K562 (cell line): ENCODE measurements at regions not wholly inside any gene's neighbourhood (a gene's known extent, or its start where the extent isn't known, plus 50 kb on each side); places are given as distances from the start of the nearest gene placed in this dataset.

ENCODE experiments used
- ATAC-seq: fragments of 200-7000 bp; cut with Tn5 transposase; 3 replicates; pipeline ENCODE4 v1.9.1; 2020; ENCODE audit warnings: moderate library complexity
- BruUV-seq: library from RNA; stranded (reverse); fragments of 400-500 nt; replicated peaks from 2 replicates; lab custom pipeline; 2021; lab: Mats Ljungman, UMichigan
- CTCF ChIA-PET: fragments of 300-600 bp; formaldehyde crosslinking; extraction: SDS; loops from one replicate; lab custom pipeline; 2021; ENCODE audit warnings: low intra/inter-chr PET ratio; lab: Yijun Ruan, JAX
- POLR2A ChIA-PET: fragments of 300-600, 350-650 bp; sonication (Branson Sonifier 250); formaldehyde crosslinking; extraction: SDS; loops from one replicate; lab custom pipeline; 2021; ENCODE audit warnings: antibody characterized with exemption, inconsistent platforms; lab: Yijun Ruan, JAX
- DNase-seq, 4 experiments: peaks; one replicate each; pipeline versions ENCODE4 v3.0.0 to v3.0.0-alpha.2; 2011 to 2018; ENCODE audit warnings: low spot score in 3 of 4, mixed read lengths in 3 of 4; ENCODE audit errors: extremely low read depth in 1 of 4
- FAIRE-seq: peaks from 2 replicates; lab custom pipeline; 2011; peaks lifted over from hg19 to GRCh38; lab: Jason Lieb, UNC
- H2AFZ ChIP-seq: 2 replicates; pipeline ENCODE4 v1.6.0; 2011; ENCODE audit warnings: low read depth, low read length, control low read depth, inconsistent platforms
- H3K27ac ChIP-seq: fragments of 200-600 bp; 3 replicates; pipeline ENCODE4 v1.8.0; 2011; ENCODE audit warnings: low read depth, mild to moderate bottlenecking, control low read depth, inconsistent platforms, low read length, moderate library complexity, mixed read lengths; ENCODE audit errors: extremely low read depth
- H3K27me3 ChIP-seq, 2 experiments: fragments of 300-600 bp in 1 of 2; 2 replicates in 1 of 2; 3 replicates in 1 of 2; pipeline versions ENCODE4 v1.6.0 to v1.8.0; 2011; ENCODE audit warnings: inconsistent platforms in 2 of 2, low read length in 2 of 2, mild to moderate bottlenecking in 1 of 2, mixed read lengths in 1 of 2, moderate library complexity in 1 of 2; ENCODE audit not compliant: control insufficient read depth in 2 of 2, insufficient read depth in 2 of 2
- H3K36me3 ChIP-seq: fragments of 300-600 bp; 3 replicates; pipeline ENCODE4 v1.8.0; 2011; ENCODE audit warnings: mild to moderate bottlenecking, low read length, inconsistent platforms; ENCODE audit not compliant: control insufficient read depth, insufficient read depth
- H3K4me1 ChIP-seq, 2 experiments: fragments of 200-600 bp in 1 of 2; replicated peaks in 1 of 2; 2 replicates in 1 of 2; 3 replicates in 1 of 2; pipeline versions ENCODE4 v1.5.1 to v1.8.0; 2011; ENCODE audit warnings: inconsistent platforms in 2 of 2, low read length in 2 of 2, mild to moderate bottlenecking in 1 of 2, mixed read lengths in 1 of 2, moderate library complexity in 1 of 2; ENCODE audit not compliant: control insufficient read depth in 2 of 2, insufficient read depth in 2 of 2
- H3K4me2 ChIP-seq: 2 replicates; pipeline ENCODE4 v1.6.1; 2011; ENCODE audit warnings: low read length, control low read depth, inconsistent platforms, mixed read lengths; ENCODE audit not compliant: insufficient read depth
- H3K4me3 ChIP-seq: fragments of 200-600 bp; sonication (generic), shearing (Covaris generic); 2 replicates; pipeline ENCODE4 v1.5.1; 2016; ENCODE audit warnings: control low read depth, inconsistent platforms
- H3K79me2 ChIP-seq: fragments of 200-600 bp; 3 replicates; pipeline ENCODE4 v1.8.0; 2011; ENCODE audit warnings: low read length, inconsistent platforms; ENCODE audit not compliant: control insufficient read depth, insufficient read depth
- H3K9ac ChIP-seq, 2 experiments: 2 replicates each; pipeline versions ENCODE4 v1.6.0 to v1.6.1; 2011; ENCODE audit warnings: low read depth in 2 of 2, low read length in 2 of 2, control low read depth in 1 of 2, inconsistent platforms in 1 of 2, mild to moderate bottlenecking in 1 of 2, mixed read lengths in 1 of 2; ENCODE audit not compliant: insufficient read depth in 1 of 2
- H3K9me1 ChIP-seq: one replicate; pipeline ENCODE4 v1.6.0; 2011; ENCODE audit warnings: inconsistent platforms, mild to moderate bottlenecking, low read length, moderate library complexity; ENCODE audit not compliant: control insufficient read depth, insufficient read depth
- H3K9me3 ChIP-seq: replicated peaks from 2 replicates; pipeline ENCODE4 v1.5.1; 2011; ENCODE audit warnings: low read depth, low read length, inconsistent platforms; ENCODE audit not compliant: control insufficient read depth, insufficient read depth
- H4K20me1 ChIP-seq: replicated peaks from 2 replicates; pipeline ENCODE4 v1.6.1; 2011; ENCODE audit warnings: low read length, inconsistent platforms, mixed read lengths; ENCODE audit not compliant: control insufficient read depth, insufficient read depth
- CBX3 ChIP-seq, 2 experiments: IDR thresholded peaks; 1 replicate in 1 of 2; 2 replicates in 1 of 2; pipeline ENCODE4 v1.6.1; 2012; ENCODE audit warnings: inconsistent platforms in 2 of 2, low read length in 2 of 2, borderline replicate concordance in 1 of 2, control low read depth in 1 of 2
- HDGF ChIP-seq: fragments of 450-650 bp; IDR thresholded peaks from 2 replicates; pipeline ENCODE4 v1.6.1; 2016
- JUN ChIP-seq, 2 experiments: sonication (generic) in 1 of 2; formaldehyde crosslinking in 1 of 2; IDR thresholded peaks; 2 replicates each; pipeline versions ENCODE4 v1.6.1 to v1.8.0; 2012 to 2022; ENCODE audit warnings: borderline replicate concordance in 2 of 2, mild to moderate bottlenecking in 2 of 2, improper control_type of control experiment in 1 of 2, low read depth in 1 of 2, low read length in 1 of 2, missing genetic modification reagents in 1 of 2
- TCF7 ChIP-seq: sonication (generic); IDR thresholded peaks from 2 replicates; pipeline ENCODE4 v1.6.1; 2016; ENCODE audit warnings: antibody characterized with exemption, borderline replicate concordance
- ZNF146 ChIP-seq: IDR thresholded peaks from one replicate; pipeline ENCODE4 v1.6.1; 2018; ENCODE audit warnings: missing compliant biosample characterization; ENCODE audit not compliant: unreplicated experiment
- WGBS: fragments of 100-300 bp; shearing (Covaris generic); methylation state at CpG from one replicate; pipeline ENCODE4 v1.1.6; 2016; ENCODE audit warnings: low coverage, mixed read lengths; ENCODE audit not compliant: insufficient coverage; ENCODE audit errors: missing lambda C conversion rate; 5-methylcytosine and 5-hydroxymethylcytosine counted together
- in situ Hi-C: fragments of 300-500 bp; cut with MboI; formaldehyde crosslinking; loops from 4 replicates; pipeline ENCODE4 v1.15.0; 2018; ENCODE audit warnings: inconsistent platforms, mixed read lengths
- intact Hi-C: fragments of 100-400 bp; cut with micrococcal nuclease; formaldehyde crosslinking; loops from 2 replicates; pipeline ENCODE4 v1.14.2; 2022
- TF ChIP-seq, protein P1 (sequence below): fragments of 250-450 bp; sonication (Bioruptor Pico); IDR thresholded peaks from 2 replicates; pipeline ENCODE4 v1.8.0; 2022; ENCODE audit warnings: moderate library complexity, mild to moderate bottlenecking, inconsistent platforms

DNA sequence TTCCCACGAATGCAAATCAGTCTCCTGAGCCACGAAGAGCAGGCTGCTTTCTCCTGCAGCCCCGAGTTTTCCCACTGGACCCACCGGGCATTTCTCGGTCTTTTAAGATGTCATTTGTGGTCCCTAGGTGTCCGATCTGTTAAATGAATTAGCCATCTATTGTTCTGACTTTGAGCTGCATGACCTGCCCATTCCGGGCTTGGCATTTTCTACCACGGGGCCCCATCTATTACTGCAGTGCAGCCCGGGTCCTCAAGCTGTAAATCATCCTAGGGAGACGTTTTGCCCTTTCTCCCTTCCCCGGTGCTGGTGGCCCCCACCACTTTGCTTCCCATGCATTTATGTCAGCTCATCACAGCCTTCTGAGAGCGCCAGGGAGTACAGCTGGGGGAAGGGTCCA, 405.4 kb downstream of the IRX1 start:
- H3K9ac ChIP-seq: no peak overlapping the region
- under 1% methylated on average over 12 of the region's 12 CpGs for WGBS
- H4K20me1 ChIP-seq: no peaks in the 10 kb centered on the region
- H2AFZ ChIP-seq: no peak overlapping the region
- no peaks in the 10 kb centered on the region for H3K36me3 ChIP-seq
- H3K9me3 ChIP-seq: no peaks in the 10 kb centered on the region; the same call in 1 of the 2 replicates
- no peaks in the 10 kb centered on the region for H3K79me2 ChIP-seq
- H3K27me3 ChIP-seq: no peaks in the 10 kb centered on the region
- in situ Hi-C loops (no loop called here), intact Hi-C loops (no loop called here)
- no peak overlapping the region for H3K27ac ChIP-seq
- H3K4me2 ChIP-seq: no peak overlapping the region
- CTCF ChIA-PET: no interaction called here
- no peaks in the 10 kb centered on the region for H3K9me1 ChIP-seq
- TF ChIP-seq TCF7: no peak
- TF ChIP-seq, protein P1, sequence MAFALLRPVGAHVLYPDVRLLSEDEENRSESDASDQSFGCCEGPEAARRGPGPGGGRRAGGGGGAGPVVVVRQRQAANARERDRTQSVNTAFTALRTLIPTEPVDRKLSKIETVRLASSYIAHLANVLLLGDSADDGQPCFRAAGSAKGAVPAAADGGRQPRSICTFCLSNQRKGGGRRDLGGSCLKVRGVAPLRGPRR (CRISPR knock-in tag): no peak
- TF ChIP-seq JUN (IDR thresholded peaks at IDR 0.05; ENCODE audit: borderline replicate concordance, low read depth, low read length): no peak
- TF ChIP-seq JUN (CRISPR knock-in tag; IDR thresholded peaks at IDR 0.05; ENCODE audit: borderline replicate concordance): no peak
- TF ChIP-seq HDGF: no peak
- TF ChIP-seq ZNF146 (CRISPR knock-in tag): no peak
- TF ChIP-seq CBX3 (IDR thresholded peaks at IDR 0.05; ENCODE audit: borderline replicate concordance in 1 of 2, low read length in 2 of 2): no peak
- DNase-seq (no peak), ATAC-seq (no peak), FAIRE-seq (no peak)
- POLR2A ChIA-PET: interaction anchor here (0.5 kb wide), 1 partner anchor 10 kb away, joined by 4 read pairs; no protein-coding TSS in a partner anchor
- H3K4me1 ChIP-seq: no peaks in the 10 kb centered on the region
- BruUV-seq: no TSS peak
- H3K4me3 ChIP-seq: no peak overlapping the region
